Sigmoid colon (tissue), 4 donors: ENCODE measurements at regions not wholly inside any gene's neighbourhood (a gene's known extent, or its start where the extent isn't known, plus 50 kb on each side); places are given as distances from the start of the nearest gene placed in this dataset.

Source experiments
- EP300 ChIP-seq, 4 donors: sonication (generic); formaldehyde crosslinking; IDR thresholded peaks; one replicate each; pipeline ENCODE4 v1.6.1; 2017; ENCODE audit warnings: antibody characterized with exemption in 4 of 4
- POLR2A ChIP-seq, 2 donors: fragments of 450-650 bp; IDR thresholded peaks; one replicate each; pipeline ENCODE4 v1.6.1; 2016; ENCODE audit warnings: antibody characterized with exemption in 2 of 2, mild to moderate bottlenecking in 2 of 2, moderate library complexity in 2 of 2

- no peak for TF ChIP-seq POLR2A (IDR thresholded peaks at IDR 0.05)
- TF ChIP-seq EP300 (IDR thresholded peaks at IDR 0.05) = no peak
These were observed 184.7 kb upstream of the ANK3 start for GRCh38 chr10:60574388-60574787.
